ENCODE measurements at regions not wholly inside any gene's neighbourhood (a gene's known extent, or its start where the extent isn't known, plus 50 kb on each side); places are given as distances from the start of the nearest gene placed in this dataset.
"Not testable (repeated sequence)": the region's sequence is repeated elsewhere in the genome, so short reads cannot be mapped to it uniquely, and the experiment has no call there.

DNA sequence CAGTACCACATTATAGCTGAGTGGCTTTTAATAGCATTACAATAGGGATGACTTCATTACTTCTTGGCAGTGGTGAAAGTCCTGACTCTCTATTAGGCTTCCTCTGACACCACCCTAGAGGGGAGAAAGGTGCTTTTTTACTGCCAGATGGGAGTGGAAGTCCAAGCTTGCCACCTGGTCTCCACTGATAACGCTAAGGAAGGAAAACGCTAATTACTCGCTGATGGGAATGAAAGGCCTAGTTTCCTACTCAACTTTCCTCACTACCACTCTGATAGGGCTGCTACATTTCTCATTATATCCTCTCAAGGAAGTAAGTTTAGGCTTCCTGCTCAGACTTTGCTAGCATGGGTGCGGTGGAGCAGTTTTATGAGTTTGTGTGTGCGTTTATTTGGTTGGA lies 62.3 kb upstream of the PAGE3 start:
- no peak for DNase-seq (ENCODE audit: low read depth)

DNA sequence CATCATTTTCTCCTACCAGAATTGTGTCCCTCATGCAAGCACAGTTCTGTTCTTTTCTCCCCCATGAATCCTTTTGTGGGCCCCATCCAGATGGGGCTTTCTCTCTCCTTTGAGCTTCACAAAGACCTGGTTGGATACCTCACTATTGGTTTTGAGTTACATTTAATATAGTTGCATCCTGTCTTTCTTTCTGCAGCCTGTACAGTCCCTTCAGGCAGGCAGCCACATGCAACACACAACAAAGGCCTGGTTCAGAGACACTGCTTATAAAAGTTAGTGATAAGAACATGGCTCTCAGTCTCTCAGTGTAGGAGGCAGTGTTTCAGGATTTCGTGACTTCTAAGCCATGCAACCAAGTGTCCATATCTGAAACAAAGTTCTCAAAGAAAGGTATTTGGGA lies 70.6 kb upstream of the PAGE3 start:
- DNase-seq (ENCODE audit: low read depth): no peak

DNA sequence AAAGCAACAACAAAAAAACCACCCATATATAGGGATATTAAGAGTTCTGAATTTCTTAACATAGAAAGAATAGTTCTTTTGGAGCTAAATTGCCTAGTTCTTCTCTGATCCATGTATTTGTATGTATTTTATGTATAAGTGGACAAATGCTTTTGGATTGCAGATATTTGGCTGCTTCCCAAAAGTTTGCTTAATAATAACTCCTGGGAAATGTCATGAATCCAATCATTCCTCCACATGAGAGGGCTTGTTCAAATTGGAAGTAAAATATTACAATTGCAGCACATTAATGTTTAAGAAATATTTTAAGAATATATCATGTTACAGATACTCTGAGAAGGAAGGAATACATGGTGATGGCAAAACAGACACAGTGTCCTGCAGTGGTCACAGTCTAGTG lies 71.5 kb upstream of the PAGE3 start:
- DNase-seq (ENCODE audit: low read depth): no peak

DNA sequence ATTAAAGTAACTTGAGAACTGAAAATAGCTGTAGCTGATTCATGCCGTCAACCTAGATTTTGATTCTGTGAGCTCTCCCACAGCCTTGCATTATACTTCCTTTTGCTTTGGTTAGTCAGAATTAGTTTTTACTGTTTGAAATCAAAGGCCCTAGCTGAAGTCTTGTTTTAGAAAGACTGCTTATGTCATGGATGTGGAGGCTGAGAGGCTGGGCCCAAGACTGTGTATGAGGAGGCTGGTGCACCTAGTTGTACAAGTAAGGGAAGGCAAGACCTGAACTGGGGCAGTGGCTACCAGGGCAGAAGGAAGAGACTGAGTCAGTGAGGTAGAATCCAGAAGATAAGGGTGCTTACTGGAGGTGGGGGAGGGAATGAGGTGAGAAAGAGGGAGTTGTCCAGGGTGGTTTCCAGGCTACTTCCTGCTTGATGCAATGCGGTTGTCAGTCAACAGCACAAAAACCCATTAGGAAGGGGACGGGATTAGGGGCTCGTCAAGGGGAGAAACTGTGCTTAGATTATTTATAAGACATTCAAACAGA lies 76.2 kb upstream of the PAGE3 start:
- DNase-seq (ENCODE audit: low read depth): no peak

DNA sequence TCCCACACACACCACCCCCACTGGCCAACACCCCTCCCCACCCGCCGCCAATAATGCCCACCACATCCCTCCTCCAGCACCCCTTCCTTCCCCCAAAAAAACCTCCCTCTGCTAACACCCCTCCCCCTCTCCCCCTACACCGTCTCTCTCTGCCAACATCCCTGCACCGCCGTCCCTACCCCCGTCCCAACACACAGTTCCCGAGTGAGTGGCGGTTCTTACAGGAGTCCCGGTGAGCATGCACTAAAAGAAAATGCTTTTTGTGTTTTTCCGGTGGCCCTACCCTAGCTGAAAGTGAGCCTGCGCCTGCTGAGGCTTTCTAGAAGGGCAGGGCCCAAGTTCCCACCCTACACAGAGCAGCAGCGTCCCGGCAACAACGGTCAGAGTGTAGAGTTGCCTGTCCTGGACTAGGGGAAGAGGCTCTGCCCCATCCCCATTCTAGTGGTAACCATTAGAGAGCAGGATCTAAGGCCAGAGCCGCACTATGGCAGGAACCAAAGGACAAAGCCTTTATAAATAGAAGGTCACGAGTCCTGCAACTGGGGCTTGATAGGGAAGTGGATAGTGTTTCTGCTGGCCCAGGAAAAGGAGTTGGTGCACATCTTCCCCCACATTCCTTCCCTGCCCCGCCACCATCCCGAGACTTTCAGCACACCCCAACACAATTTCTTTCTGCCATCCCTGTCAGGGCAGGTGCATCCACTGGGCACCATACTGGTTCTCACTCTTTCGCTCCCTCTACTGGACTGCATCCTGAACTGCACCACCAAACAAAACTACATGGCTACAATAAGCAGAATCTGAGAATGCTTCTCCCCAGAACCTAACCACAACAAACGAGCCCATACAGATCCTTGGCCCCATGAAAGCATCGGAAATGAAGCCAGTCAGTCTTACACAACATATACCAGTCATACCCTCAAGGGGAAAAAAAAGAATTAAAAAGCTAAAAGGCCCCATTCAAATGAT lies 78.1 kb upstream of the PAGE3 start:
- peak; percentile 44 for DNase-seq (ENCODE audit: low read depth)

DNA sequence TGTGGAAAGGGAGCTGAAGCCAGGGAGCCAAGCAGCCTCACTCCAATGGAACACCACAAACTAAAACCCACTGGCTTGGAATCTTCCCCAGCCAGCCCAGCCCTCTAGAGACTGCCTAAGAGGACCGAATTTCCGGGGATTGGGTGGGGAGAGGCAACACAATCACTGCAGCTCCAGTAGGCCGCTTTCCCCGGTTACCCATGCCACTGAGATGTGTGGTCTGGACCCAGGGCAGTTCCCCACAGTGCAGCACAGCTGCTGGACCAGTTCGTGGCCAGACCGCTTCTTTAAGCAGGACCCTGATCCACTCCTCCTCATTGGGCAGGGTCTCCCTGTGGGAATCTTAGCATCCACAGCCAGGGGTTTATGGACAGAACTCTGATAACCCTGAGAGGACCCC lies 91.9 kb upstream of the PAGE3 start:
- no peak for DNase-seq (ENCODE audit: low read depth)

DNA sequence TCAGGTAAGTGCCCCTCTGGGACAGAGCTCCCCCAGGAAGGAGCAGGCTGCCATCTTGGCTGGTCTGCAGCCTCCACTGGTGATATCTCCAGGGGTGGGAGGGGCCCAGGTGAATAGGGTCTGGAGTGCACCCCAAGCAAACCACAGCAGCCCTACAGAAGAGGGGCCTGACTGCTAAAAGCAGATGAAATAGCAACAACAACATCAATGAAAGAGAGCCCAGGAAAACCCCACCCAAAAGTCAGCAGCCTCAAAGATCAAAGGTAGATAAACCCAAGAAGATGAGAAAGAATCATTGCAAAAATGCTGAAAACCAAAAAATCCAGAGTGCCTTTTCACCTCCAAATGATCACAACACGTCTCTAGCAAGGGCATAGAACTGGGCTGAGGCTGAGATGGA lies 92.5 kb upstream of the PAGE3 start:
- DNase-seq (ENCODE audit: low read depth): no peak

DNA sequence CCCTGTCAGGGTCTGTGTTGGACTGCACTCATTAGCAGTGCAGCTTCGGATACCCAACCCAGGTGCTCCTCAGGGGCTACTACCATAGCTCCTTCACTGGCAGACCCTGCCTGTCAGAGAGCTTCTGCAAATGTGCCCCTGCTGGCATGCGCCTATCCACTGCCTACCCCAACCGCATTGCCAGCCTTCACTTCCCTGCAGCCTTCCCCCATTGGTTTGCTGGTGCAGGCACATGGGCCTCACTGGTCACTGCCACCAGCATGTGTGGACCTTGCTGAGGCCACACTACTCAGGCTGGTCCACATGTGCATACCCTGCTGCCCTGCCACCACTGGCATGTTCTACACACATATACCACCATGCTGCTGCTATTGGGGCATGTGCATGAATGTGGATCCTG lies 72.5 kb upstream of the MAGEH1 start:
- DNase-seq (ENCODE audit: low read depth): no peak

DNA sequence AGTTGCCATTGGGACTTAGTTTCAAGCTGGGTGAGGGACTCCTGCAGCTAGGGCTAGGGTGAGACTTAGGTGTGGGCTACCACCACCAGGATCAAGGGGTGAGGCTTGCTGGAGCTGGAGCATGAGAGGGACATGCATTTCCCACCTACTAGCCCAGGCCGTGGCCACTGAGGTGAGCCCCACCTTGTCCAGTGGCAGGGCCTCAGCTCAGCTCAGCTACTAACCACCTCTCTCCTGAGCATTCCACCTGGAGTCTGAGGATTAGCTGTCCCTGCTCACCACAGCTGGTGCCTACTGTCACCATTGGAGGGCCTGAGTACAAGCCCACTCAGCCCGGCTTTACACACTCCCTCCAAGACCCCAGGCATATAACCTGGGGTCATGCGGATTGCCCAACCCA lies 62.6 kb upstream of the MAGEH1 start:
- no peak for DNase-seq (ENCODE audit: low read depth)

DNA sequence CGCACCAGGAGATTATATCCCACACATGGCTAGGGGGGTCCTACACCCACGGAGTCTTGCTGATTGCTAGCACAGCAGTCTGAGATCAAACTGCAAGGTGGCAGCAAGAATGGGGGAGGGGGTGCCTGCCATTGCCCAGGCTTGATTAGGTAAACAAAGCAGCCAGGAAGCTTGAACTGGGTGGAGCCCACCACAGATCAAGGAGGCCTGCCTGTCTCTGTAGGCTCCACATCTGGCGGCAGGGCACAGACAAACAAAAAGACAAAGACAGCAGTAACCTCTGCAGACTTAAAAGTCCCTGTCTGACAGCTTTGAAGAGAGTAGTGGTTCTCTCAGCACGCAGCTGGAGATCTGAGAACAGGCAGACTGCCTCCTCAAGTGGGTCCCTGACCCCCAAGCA lies 55.1 kb upstream of the MAGEH1 start:
- DNase-seq (ENCODE audit: low read depth): not testable (repeated sequence)

All from RPMI7951 (cell line).